Lower leg skin (tissue), 3 donors: ENCODE measurements at regions not wholly inside any gene's neighbourhood (a gene's known extent, or its start where the extent isn't known, plus 50 kb on each side); places are given as distances from the start of the nearest gene placed in this dataset.

Experiments
- POLR2A ChIP-seq, 2 donors: fragments of 450-650 bp; IDR thresholded peaks; one replicate each; pipeline ENCODE4 v1.6.1; 2016 to 2017; ENCODE audit warnings: antibody characterized with exemption in 2 of 2, mild to moderate bottlenecking in 1 of 2, moderate library complexity in 1 of 2
- TF ChIP-seq, protein P1 (sequence below), 3 donors: fragments of 450-650 bp; IDR thresholded peaks; one replicate each; pipeline ENCODE4 v1.5.1; 2016; ENCODE audit warnings: antibody characterized with exemption in 3 of 3, mild to moderate bottlenecking in 3 of 3, moderate library complexity in 2 of 3

GRCh38 chr2:226174390-226174789 is 625.2 kb downstream of the IRS1 start:
- TF ChIP-seq, protein P1, sequence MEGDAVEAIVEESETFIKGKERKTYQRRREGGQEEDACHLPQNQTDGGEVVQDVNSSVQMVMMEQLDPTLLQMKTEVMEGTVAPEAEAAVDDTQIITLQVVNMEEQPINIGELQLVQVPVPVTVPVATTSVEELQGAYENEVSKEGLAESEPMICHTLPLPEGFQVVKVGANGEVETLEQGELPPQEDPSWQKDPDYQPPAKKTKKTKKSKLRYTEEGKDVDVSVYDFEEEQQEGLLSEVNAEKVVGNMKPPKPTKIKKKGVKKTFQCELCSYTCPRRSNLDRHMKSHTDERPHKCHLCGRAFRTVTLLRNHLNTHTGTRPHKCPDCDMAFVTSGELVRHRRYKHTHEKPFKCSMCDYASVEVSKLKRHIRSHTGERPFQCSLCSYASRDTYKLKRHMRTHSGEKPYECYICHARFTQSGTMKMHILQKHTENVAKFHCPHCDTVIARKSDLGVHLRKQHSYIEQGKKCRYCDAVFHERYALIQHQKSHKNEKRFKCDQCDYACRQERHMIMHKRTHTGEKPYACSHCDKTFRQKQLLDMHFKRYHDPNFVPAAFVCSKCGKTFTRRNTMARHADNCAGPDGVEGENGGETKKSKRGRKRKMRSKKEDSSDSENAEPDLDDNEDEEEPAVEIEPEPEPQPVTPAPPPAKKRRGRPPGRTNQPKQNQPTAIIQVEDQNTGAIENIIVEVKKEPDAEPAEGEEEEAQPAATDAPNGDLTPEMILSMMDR (IDR thresholded peaks at IDR 0.05): no peak
- TF ChIP-seq POLR2A (IDR thresholded peaks at IDR 0.05): no peak
